Glutamatergic neuron (in vitro differentiated cells): ENCODE measurements at regions not wholly inside any gene's neighbourhood (a gene's known extent, or its start where the extent isn't known, plus 50 kb on each side); places are given as distances from the start of the nearest gene placed in this dataset.
"Not testable (repeated sequence)": the region's sequence is repeated elsewhere in the genome, so short reads cannot be mapped to it uniquely, and the experiment has no call there.

Experiments used
- DNase-seq: peaks from one replicate; pipeline ENCODE4 v3.0.0; 2022
- H3K27ac Mint-ChIP-seq: one replicate; pipeline ENCODE4 v1.8.0; 2020; ENCODE audit warnings: mild to moderate bottlenecking, mixed read lengths, inconsistent platforms; ENCODE audit not compliant: unreplicated experiment
- H3K27me3 Mint-ChIP-seq: one replicate; pipeline ENCODE4 v1.8.0; 2020; ENCODE audit warnings: mild to moderate bottlenecking, moderate library complexity, mixed read lengths, inconsistent platforms; ENCODE audit not compliant: unreplicated experiment
- H3K36me3 Mint-ChIP-seq: one replicate; pipeline ENCODE4 v1.8.0; 2020; ENCODE audit warnings: mild to moderate bottlenecking, mixed read lengths, inconsistent platforms; ENCODE audit not compliant: unreplicated experiment
- H3K4me1 Mint-ChIP-seq: one replicate; pipeline ENCODE4 v1.8.0; 2020; ENCODE audit warnings: mild to moderate bottlenecking, low read depth, mixed read lengths, inconsistent platforms; ENCODE audit not compliant: unreplicated experiment
- H3K4me3 Mint-ChIP-seq: one replicate; pipeline ENCODE4 v1.8.0; 2020; ENCODE audit warnings: mild to moderate bottlenecking, mixed read lengths, inconsistent platforms; ENCODE audit not compliant: unreplicated experiment
- H3K9me3 Mint-ChIP-seq: one replicate; pipeline ENCODE4 v1.8.0; 2020; ENCODE audit warnings: mild to moderate bottlenecking, moderate library complexity, mixed read lengths, inconsistent platforms; ENCODE audit not compliant: unreplicated experiment
- CTCF ChIP-seq: fragments of 200-600 bp; sonication (generic); IDR thresholded peaks from one replicate; pipeline ENCODE4 v1.5.0; 2021; ENCODE audit not compliant: partially characterized antibody, unreplicated experiment

- no peak for TF ChIP-seq CTCF
- H3K4me3 Mint-ChIP-seq, result no peak overlapping the region
- no peaks in the 10 kb centered on the region for H3K27me3 Mint-ChIP-seq
- H3K9me3 Mint-ChIP-seq, result no peaks in the 10 kb centered on the region
- peaks cover 6% of the 10 kb centered on the region for H3K4me1 Mint-ChIP-seq
- no peak overlapping the region for H3K27ac Mint-ChIP-seq
- DNase-seq, result no peak
- H3K36me3 Mint-ChIP-seq, result no peaks in the 10 kb centered on the region
These were observed 797.0 kb upstream of the CDH10 start for GRCh38 chr5:25441810-25442209.

DNA sequence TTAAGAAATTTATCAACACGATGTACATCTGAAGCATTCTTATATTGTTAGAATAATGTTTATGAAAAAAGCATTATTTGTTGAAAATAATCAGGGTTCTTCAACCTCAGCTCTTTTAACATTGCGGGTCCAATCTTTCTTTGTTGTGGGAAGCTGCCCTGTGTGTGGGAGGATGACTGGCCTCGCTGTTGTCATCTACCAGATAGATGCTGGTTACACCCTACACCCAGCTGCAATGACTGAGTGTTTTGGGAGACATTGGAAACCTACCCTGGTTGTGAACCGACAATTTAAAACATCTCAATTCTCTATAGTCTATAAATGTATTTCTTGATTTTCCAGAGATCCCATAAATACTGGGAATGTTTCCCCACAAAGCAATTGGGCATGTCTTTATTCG, 794.2 kb upstream of the CDH10 start:
- no peak overlapping the region for H3K4me3 Mint-ChIP-seq
- no peak for DNase-seq
- no peaks in the 10 kb centered on the region for H3K36me3 Mint-ChIP-seq
- H3K27me3 Mint-ChIP-seq, result peaks cover 2% of the 10 kb centered on the region
- no peaks in the 10 kb centered on the region for H3K9me3 Mint-ChIP-seq
- peaks cover 2% of the 10 kb centered on the region for H3K4me1 Mint-ChIP-seq
- no peak for TF ChIP-seq CTCF
- H3K27ac Mint-ChIP-seq, result no peak overlapping the region

- not testable (repeated sequence) for H3K27me3 Mint-ChIP-seq, H3K9me3 Mint-ChIP-seq, H3K4me1 Mint-ChIP-seq, DNase-seq, H3K36me3 Mint-ChIP-seq, H3K27ac Mint-ChIP-seq, H3K4me3 Mint-ChIP-seq
These were observed 793.6 kb upstream of the CDH10 start for GRCh38 chr5:25438375-25438774.

DNA sequence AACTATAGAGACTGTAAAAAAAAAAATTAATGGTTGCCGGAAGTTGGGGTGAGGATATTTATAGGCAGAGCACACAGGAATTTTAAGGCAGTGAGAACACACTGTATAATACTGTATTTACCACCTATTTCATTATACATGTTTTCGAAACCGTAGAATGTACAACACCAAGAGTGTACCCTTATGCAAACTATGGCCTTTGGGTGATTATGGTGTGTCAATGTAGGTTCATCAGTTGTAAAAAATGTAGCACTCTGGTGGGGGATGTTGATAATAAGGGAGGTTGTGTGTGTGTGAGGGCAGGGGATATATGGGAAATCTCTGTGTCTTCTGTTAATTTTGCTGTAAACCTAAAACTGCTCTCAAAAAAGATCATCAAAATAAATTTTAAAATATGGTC, 791.7 kb upstream of the CDH10 start:
- no peak overlapping the region for H3K4me3 Mint-ChIP-seq
- no peak for DNase-seq
- H3K27ac Mint-ChIP-seq, result no peak overlapping the region
- H3K36me3 Mint-ChIP-seq, result no peaks in the 10 kb centered on the region
- H3K9me3 Mint-ChIP-seq, result no peaks in the 10 kb centered on the region
- peaks cover 2% of the 10 kb centered on the region for H3K27me3 Mint-ChIP-seq
- no peaks in the 10 kb centered on the region for H3K4me1 Mint-ChIP-seq
- TF ChIP-seq CTCF, result no peak

GRCh38 chr5:25435882-25436281, 791.1 kb upstream of the CDH10 start:
- Mint-ChIP-seq H3K4me3 (no peak overlapping the region), H3K4me1 (no peaks in the 10 kb centered on the region), H3K27ac (no peak overlapping the region), H3K27me3 (peaks cover 2% of the 10 kb centered on the region), H3K36me3 (no peaks in the 10 kb centered on the region), H3K9me3 (no peaks in the 10 kb centered on the region)
- TF ChIP-seq CTCF, result no peak
- DNase-seq, result no peak

DNA sequence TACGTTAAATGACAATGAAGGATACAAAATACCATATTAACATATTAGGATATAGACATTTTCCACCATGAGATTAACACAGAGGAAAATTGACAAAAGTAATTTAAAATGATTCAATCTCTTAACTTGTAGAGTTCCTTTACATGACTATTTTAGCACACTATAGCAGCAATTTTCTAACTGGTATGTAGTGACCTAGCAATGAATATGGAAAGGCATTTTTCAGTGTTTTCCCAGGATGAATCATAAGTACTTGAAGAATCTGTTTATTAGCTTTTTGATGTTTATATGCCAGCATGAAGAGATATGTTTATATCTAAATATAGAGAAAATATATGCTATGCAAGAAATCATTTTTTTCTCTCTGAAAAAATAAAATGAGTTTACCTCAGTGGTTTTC, 782.5 kb upstream of the CDH10 start:
- DNase-seq, result no peak
- H3K4me1 Mint-ChIP-seq, result no peaks in the 10 kb centered on the region
- TF ChIP-seq CTCF, result no peak
- H3K27ac Mint-ChIP-seq, result no peak overlapping the region
- no peaks in the 10 kb centered on the region for H3K27me3 Mint-ChIP-seq
- H3K9me3 Mint-ChIP-seq, result peaks cover 1% of the 10 kb centered on the region
- no peak overlapping the region for H3K4me3 Mint-ChIP-seq
- no peaks in the 10 kb centered on the region for H3K36me3 Mint-ChIP-seq
